ENCODE measurements at regions not wholly inside any gene's neighbourhood (a gene's known extent, or its start where the extent isn't known, plus 50 kb on each side); places are given as distances from the start of the nearest gene placed in this dataset.

- FAIRE-seq (no peak), DNase-seq (ENCODE audit: low spot score) (no peak)
Measured at GRCh38 chr2:190807886-190808285, 72.7 kb upstream of the GLS start.

GRCh38 chr2:190809139-190809764, 71.4 kb upstream of the GLS start:
- no peak for FAIRE-seq
- DNase-seq (ENCODE audit: low spot score): no peak

- DNase-seq (ENCODE audit: low spot score) (no peak), FAIRE-seq (no peak)
Measured at GRCh38 chr2:190809876-190810525, 70.6 kb upstream of the GLS start.

DNA sequence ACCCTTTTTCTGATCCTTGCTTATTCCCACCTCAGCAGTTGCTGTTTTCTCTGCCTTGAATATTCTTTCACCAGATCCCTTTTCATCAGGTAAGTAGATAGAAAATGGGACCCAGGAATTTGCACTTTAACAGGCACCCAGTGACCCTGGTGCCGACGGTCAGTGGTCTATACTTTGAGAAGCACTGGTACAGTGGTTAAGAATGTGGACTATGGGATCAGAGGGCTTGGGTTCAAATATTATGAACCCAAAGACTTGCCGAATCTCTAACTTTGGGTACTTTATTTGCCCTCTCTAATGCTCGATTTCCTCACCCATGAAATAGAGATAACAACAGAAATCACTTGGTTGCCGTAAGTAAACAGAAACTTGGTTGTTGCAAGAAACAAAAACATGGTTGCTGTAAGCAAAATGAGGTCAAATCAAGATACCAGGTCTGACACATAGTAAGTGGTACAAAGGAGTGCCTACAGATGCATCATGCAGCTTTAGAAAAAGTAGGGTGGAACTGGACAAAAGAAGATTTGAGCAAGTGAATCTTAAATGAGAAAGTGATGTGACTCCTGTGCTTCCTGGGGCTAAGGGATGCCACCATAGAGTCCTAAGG, 69.5 kb upstream of the GLS start:
- DNase-seq (ENCODE audit: low spot score): no peak
- FAIRE-seq: no peak

DNA sequence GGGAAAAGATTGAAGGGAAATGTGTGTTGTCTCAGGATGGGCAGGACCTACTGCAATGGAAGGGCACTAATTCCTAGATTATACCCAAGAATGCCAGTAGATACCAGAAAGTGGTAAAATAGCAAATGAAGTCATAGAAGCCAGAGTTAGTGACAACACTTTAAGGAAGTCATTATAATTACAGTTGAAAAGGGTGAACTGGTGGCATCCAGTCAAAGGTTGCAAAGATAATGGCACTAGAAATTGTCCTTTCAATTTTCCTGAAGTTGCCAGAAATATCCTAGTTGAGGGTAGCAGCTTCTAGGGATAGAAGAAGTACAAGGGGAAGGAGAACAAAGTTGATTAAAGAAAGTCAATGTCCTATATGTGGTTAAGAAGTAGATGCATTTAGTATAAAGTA, 68.8 kb upstream of the GLS start:
- DNase-seq (ENCODE audit: low spot score): no peak

DNA sequence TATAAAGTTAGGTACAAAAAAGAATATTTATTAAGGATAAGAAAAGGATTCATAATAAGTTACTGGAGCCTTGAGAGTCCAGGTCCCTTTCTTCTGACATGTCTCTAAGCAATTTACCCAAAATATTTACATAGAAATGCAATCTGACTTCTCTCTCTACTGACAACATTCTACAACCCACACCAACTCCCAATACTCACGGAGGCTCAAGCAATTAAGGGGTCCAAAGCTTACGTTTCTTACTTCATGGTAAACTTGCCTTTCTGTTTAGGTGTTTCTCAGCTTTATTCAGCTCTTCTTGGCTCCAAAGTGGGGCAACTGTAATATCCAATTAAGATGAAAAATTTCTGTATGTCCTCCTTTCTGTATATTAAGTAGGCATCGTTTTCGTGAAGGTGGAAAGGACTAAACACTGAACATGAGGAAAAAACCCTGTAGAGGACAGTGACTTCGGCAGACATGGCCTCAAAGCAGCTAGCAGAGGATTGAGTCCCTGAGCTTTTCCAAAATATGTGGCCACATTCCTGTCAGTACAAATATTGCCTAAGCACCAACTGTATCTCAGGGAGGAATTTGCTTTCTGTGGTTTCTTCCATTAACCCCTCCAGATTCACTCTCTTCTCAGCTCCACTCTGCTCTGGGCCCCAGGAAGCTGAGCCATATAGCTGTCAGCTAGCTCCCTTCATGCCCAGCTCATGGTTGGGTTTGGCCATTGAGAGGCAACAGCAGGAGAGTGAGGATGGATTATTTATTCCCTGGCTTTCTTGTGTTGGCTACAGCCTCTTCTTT, 67.9 kb upstream of the GLS start:
- FAIRE-seq (no peak), DNase-seq (ENCODE audit: low spot score) (no peak)

More for the DNA sequence above, 68.8 kb upstream of the GLS start:
- FAIRE-seq: no peak

DNA sequence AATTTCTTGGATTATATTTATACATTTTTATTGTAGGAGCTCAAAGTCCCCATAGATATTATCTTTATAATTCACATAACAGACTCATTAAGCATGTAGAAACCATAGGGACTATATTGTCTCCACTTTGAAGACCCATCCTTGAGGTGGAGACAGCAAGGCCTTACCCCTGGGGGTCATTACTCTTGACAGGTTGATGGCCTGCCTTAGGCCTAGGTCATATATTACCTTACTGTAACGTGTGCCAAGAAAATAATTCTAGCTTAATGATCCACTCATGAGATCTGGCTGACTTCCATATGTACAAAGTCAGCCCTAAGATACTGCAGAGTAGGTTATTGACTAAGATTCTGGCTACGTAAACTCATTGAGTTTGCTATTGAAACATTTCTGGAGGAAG, 65.4 kb upstream of the GLS start:
- no peak for FAIRE-seq
- DNase-seq (ENCODE audit: low spot score): no peak

DNA sequence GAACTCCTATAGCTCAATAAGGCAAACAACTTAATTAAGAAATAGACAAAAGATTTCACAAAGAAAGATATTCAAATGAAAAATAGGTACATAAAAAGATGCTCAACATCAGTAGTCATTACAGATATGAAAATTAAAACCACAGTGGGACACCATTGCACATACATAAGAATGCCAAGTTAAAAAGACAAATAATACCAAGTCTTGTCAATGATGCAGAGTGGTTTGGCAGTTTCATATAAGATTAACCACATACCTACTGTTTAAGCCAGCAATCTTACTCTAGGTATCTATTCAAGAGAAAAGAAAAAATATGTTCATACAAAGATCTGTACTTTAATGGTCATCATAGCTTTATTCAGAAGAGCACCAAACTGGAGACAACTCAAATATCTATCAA, 63.5 kb upstream of the GLS start:
- FAIRE-seq (no peak), DNase-seq (ENCODE audit: low spot score) (no peak)

GRCh38 chr2:190819840-190820301, 60.8 kb upstream of the GLS start:
- DNase-seq (ENCODE audit: low spot score) (no peak), FAIRE-seq (no peak)

DNA sequence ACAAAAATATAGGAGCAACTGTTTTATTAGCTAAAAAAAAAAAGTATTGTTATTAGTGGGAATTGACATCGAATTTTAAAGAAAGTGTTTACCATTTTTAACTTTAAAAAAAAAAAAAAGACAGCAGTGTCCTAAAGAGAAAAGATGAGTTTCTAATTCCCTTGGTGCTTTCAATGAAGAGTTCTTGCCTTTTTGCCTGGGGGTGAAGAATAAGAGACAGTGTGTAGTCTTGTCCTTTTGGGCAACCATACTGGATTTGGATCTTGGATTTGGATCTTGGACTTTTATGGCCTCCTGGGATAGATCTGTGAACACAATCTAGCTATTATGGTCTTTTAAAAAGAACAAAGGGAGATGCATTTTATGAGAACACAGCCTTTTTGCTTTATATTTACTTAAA, 60.2 kb upstream of the GLS start:
- no peak for DNase-seq (ENCODE audit: low spot score)
- FAIRE-seq: no peak

DNA sequence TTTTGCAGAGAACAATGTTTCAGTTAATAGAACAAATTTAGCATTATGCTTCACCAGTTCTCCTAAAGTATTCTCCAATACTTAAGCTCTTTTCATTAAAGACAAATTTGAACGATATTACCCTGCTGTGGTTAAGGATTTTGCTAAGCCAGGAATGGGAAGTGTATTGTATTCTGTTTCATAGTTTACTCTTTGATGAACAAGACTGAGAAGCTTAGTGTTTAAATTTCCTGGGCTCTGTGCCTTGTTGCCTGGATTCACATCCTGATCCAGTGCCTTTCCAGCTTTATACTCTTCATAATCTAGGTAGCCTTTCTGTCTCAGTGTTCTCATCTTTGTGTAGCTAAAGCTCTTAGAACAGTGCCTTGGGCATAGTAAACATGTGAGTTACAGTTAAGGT, 58.6 kb upstream of the GLS start:
- DNase-seq (ENCODE audit: low spot score): no peak
- FAIRE-seq: no peak

- no peak for DNase-seq (ENCODE audit: low spot score)
- FAIRE-seq: no peak
Measured at GRCh38 chr2:190827720-190828119, 52.9 kb upstream of the GLS start.

- FAIRE-seq: no peak
Measured at GRCh38 chr2:190829642-190830041, 51.0 kb upstream of the GLS start.

More at GRCh38 chr2:190829642-190830041, 51.0 kb upstream of the GLS start:
- DNase-seq (ENCODE audit: low spot score): no peak

All from RCC 7860 (cell line).